HG03575 (cell line): ENCODE measurements at regions not wholly inside any gene's neighbourhood (a gene's known extent, or its start where the extent isn't known, plus 50 kb on each side); places are given as distances from the start of the nearest gene placed in this dataset.
"Not testable (repeated sequence)": the region's sequence is repeated elsewhere in the genome, so short reads cannot be mapped to it uniquely, and the experiment has no call there.

ENCODE experiments used
- ATAC-seq: cut with Tn5 transposase; IDR thresholded peaks from one replicate; pipeline ENCODE4 v1.9.1; 2021; ENCODE audit not compliant: unreplicated experiment, insufficient number of reproducible peaks, low FRiP score; ENCODE audit errors: extremely low read depth

DNA sequence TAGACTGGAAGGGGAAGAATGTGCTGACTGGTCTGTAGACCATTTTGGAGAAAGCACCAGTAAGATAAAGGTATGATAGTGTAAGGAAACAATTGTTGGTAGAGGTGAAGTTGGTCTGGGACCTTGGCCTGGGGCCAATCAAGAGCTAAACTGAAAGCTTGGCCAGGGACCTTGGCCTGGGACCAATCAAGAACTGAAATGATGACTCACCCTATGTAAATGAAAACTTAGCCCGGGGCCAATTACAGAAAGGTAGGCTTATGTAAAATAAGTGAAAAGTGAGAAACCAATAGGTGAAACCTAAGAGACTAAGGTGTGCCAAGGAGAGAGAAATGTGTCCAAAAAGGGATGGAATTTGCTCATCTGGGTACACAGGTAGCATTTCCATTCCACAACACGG, 776.0 kb downstream of the C12orf50 start:
- ATAC-seq: no peak

DNA sequence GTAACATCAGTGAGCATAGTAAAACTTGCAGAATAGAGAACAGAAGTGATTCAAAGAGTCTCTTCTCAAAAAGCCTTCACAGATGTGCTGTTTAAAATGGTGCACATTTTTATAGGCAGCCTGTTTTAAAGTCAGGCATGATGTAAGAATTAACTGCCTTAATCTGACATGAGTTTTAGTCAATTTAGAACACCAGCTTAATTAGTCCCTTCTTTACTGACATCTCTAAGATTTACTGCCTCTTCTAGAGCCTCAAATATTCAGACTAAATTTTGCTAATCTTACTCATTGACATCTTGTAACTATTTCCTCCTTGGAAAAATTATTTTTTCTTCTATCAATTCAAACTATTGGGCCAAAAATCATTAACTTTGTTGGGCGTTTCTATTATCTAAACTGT, 782.5 kb downstream of the C12orf50 start:
- no peak for ATAC-seq

- no peak for ATAC-seq
Observed at GRCh38 chr12:87238466-87238865, 790.7 kb downstream of the C12orf50 start.

GRCh38 chr12:87234898-87235297, 794.3 kb downstream of the C12orf50 start:
- ATAC-seq: no peak

DNA sequence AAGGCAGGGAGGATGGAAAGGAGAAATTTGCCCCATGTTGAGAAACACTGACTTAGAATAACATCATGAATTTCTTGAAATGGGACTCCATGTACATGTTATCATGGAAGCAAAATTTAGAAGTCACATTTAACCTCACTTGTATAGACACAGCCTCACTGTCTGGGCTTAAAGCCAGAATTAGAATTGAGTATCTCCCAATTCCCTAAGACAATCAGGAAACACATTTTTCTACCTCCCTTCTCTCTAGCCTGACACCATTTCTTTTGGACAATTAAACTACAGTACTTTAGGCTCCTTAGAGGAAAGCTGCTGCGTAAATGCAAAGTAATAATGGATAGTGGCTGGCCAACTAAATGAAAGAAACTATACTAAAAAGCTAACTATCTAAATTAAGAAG, 795.5 kb downstream of the C12orf50 start:
- ATAC-seq: no peak

DNA sequence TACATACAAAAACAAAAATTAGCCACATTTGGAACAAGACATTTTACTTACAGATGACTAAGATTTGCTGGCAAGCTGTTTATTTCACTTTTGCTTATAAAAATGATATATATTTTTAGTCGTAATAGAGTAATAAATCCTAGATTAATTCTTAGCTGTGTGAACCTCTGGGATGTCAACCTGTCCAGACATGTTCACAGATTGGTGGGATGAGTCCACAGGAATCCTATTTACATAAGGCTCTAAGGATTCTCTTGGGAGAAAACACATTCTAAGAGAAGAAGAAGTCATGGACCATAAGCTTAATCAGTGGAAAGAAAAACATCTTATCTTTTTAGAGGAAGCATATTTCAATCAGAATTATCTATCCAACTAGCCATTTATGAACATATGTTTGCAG, 797.4 kb downstream of the C12orf50 start:
- ATAC-seq: no peak

- no peak for ATAC-seq
Observed at GRCh38 chr12:87230441-87230840, 798.8 kb downstream of the C12orf50 start.

DNA sequence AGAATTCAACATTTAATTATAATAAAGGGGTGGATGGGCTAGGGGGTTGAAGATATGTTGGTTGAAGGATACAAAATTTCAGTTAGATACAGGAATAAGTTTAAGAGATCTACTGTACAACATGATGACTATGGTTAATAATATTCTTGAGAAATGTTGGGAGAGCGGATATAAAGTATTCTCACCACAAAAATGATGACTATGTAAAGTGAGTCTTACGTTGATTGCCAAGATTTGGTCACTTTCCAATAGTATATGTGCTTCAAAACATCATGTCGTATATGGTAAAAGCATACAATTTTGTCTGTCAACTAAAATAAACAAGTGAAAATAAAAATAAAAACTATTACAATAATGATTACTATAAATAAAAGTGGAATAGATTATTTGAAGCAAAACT, 802.0 kb downstream of the C12orf50 start:
- no peak for ATAC-seq

DNA sequence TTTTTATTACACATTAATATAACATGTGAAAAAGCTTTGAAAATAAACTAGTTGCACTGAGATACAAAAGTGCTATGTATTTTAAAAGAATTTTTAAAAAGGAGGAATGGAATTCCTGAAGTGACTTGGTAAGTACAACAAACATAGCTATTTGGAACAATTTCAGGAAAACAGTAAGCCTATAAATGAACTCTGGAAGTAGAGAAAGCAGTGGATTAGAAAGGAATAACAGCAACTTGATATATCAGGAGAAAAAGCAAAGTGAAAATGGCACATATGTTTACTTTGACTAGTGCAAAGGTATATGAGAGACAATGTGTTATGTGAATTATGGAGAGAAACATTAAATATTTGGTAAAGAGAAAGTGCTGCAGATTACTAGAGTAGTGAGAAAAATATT, 811.7 kb downstream of the C12orf50 start:
- no peak for ATAC-seq

DNA sequence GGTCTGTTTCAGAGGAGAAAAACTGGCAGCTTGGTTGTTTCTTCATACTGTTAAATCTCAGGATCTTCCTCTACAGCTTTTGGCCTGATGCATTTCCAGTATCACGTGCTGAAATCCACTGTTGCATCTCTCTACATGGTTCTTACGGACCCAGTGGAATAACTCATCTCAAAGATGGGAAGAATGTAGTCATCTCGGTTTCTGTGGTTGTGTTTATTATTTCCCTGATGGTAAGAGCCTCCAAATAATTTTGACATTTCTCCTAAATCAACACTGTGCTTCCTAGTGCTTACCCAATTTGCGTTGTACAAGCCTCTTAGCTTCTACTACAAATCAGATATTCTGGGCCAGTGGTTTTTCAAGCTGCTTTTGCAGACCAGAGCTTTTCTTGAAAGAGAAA, 812.8 kb downstream of the C12orf50 start:
- ATAC-seq: no peak

GRCh38 chr12:87202189-87202588, 827.0 kb downstream of the C12orf50 start:
- no peak for ATAC-seq

DNA sequence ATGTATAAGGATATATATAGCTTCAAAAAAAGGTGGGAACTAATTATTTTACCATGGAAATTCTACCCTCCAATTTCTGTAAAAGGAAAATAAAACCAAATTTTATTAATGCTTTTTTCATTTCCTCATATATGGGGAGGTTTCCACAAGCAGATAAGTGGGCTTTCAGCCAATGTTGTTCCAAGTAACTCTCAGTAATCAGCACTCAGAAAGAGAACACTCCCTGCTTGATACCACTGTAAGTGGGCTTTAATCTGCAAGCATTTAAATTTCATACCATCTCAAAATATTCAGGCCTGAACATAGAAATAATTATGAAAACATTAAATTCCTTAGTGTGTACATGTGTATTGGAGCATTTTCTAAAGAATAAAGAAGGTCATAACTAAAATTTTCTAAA, 827.6 kb downstream of the C12orf50 start:
- ATAC-seq: no peak

DNA sequence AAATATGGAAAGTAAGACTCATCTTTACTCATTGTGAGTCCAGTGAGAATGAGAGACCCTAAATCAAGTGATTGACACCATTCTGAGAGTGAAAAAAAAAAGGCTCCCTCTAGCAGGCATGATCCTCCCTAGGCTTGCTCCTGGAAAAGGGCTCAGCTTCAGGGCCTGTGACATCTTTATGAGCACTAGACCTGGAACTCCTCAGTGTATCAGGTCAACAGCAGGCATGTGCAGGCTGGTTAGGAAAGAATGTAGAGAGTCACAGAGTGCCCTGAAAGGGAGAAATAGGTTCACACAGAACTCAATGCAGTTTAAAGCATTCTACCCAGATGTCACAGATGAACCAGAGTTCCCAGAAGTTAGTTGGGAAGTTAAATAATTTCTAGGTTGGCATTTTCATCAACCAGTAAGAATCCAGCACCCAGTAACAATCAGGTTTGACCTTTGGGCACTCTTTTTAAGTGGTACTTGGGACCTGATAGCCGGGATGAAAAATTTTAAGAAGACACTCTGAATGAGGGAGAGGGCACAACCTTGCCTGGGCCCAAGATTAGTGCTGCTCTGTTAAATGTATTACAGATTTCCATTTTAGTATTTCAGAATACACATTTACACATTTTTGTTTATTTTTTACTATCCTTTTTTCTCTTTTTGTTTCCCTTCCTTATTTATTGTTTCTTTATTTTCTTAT, 828.8 kb downstream of the C12orf50 start:
- ATAC-seq: no peak

- no peak for ATAC-seq
Observed at GRCh38 chr12:87198181-87198580, 831.0 kb downstream of the C12orf50 start.

DNA sequence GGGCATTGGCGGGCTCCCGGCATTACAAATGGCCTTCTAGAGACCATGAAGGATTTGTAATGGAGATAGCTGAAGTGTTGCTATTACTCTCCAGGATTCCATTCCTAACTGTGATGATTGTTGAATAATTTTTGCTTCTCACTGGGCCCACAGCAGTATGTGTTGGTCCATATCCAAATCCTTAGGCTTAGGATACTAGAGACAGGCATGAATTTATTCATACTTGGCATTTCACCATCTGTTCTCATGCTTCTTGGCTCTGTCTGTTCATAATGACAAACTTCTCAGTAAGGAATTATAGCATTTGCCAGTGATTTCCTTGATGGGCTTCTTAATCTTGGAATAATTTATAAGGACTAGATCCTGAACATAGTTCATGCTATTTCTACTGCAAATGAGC, 832.9 kb downstream of the C12orf50 start:
- ATAC-seq: no peak

DNA sequence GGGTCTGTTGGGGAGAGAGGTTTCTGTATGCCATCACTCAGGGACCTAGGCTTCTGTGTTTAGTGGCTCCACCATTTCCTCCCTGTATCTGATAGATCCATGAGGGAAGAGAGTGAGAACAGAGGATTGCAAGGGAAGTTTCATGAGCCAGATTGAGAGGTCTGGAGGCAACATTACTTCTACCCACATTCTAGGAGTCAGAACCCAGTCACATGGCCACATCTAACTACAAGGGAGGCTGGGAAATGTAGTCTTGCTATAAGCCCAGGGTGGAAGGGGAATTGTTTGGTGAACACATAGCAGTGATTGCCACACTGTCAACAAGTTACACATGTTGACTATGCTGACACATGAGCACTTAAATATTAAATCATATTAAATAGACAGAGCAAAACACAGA, 834.8 kb downstream of the C12orf50 start:
- not testable (repeated sequence) for ATAC-seq

- no peak for ATAC-seq
Observed at GRCh38 chr12:87185367-87185766, 843.8 kb downstream of the C12orf50 start.

DNA sequence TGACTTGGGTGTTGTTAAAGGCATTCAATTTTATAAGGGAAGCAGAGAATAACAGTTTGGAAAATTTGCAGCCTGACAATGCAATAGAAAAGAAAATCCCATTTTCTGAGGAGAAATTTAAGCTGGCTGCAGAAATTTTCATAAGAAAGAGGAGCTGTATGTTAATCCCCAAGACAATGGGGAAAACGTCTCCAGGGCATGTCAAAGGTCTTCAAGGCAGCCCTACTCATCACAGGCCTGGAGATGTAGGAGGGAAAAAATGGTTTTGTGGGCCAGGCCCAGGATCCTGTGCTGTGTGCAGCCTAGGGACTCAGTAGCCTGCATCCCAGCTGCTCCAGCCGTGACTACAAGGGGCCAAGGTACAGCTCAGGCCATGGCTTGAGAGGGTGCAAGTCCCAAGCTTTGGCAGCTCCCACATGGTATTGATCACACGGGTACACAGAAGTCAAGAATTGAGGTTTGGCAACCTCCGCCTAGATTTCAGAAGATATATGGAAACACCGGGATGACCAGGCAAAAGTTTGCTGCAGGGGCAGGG, 846.4 kb downstream of the C12orf50 start:
- no peak for ATAC-seq

GRCh38 chr12:87171356-87171755, 857.8 kb downstream of the C12orf50 start:
- no peak for ATAC-seq

DNA sequence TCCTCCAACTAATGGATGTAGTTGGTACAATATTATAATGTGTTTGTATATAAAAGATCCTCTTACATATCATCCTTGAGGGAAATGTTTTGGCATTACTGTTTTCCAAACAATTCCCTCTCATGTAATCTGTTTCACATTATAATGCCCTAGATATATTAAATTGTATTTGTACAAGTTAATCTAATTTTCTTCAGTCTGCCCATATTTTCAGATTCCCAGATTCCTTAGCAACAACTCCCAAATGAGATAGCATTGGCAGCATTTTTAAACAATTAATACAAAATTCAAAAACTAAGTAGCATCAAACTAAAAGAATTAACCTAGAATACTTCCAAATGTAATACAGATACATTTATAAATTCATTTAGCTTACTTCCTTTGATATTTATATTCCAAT, 860.2 kb downstream of the C12orf50 start:
- ATAC-seq: no peak

- no peak for ATAC-seq
Observed at GRCh38 chr12:87165733-87166375, 863.3 kb downstream of the C12orf50 start.
